OCI-LY3 (cell line): ENCODE measurements at regions not wholly inside any gene's neighbourhood (a gene's known extent, or its start where the extent isn't known, plus 50 kb on each side); places are given as distances from the start of the nearest gene placed in this dataset.

Experiments used
- EZH2phosphoT487 ChIP-seq: fragments of 200-600 bp; shearing (Covaris generic); IDR thresholded peaks from 2 replicates; pipeline ENCODE4 v1.6.1; 2018; ENCODE audit warnings: antibody characterized with exemption, mixed run types, low read depth
- TF ChIP-seq, protein P1 (sequence below): fragments of 200-600, 300-600 bp; sonication (generic); IDR thresholded peaks from 2 replicates; pipeline ENCODE4 v1.5.1; 2014; ENCODE audit warnings: antibody characterized with exemption, low read length, low read depth

DNA sequence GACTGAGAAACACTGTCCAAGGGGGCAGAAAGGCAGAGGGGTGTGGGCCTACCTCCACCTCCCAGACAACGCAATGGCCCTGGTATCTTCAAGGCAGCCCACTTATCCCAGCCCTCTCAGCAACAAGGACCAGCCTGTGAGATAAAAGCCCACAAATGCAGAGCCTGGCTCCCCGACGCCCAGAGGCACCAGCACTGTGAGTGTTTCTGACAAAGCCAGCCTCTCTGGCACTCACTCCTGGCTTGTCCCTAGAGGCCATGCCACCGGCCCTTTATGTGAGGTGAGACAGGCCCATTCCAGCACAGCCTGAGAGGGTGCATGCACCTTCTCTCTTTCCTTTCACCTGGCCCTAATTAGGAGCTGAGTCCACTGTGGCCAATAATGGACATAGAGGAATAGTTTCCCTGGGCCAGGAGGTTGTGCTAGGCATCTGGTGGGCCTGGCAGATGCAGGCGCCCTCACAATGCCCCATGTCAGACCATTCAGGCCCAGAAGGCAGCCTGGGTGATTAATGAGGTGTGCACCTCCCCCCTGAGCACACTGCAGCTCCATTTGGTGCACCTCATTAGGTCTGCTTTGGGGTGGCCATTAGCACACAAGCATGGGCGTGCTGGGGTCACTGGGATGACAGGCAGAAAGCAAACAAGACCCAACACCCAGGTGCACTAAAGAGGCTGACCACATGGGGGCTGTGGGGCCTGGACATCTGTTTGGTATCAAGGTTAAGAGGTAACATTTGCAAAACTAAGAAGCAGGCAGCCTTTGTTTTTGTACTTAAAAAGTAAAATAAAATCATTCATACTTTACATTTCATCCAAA lies 176.0 kb downstream of the MED10 start:
- TF ChIP-seq, protein P1, sequence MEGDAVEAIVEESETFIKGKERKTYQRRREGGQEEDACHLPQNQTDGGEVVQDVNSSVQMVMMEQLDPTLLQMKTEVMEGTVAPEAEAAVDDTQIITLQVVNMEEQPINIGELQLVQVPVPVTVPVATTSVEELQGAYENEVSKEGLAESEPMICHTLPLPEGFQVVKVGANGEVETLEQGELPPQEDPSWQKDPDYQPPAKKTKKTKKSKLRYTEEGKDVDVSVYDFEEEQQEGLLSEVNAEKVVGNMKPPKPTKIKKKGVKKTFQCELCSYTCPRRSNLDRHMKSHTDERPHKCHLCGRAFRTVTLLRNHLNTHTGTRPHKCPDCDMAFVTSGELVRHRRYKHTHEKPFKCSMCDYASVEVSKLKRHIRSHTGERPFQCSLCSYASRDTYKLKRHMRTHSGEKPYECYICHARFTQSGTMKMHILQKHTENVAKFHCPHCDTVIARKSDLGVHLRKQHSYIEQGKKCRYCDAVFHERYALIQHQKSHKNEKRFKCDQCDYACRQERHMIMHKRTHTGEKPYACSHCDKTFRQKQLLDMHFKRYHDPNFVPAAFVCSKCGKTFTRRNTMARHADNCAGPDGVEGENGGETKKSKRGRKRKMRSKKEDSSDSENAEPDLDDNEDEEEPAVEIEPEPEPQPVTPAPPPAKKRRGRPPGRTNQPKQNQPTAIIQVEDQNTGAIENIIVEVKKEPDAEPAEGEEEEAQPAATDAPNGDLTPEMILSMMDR: no peak
- no peak for TF ChIP-seq EZH2phosphoT487
